HepG2 (cell line): ENCODE measurements at regions not wholly inside any gene's neighbourhood (a gene's known extent, or its start where the extent isn't known, plus 50 kb on each side); places are given as distances from the start of the nearest gene placed in this dataset.

Source experiments
- ATAC-seq: fragments of 200-7000 bp; cut with Tn5 transposase; 3 replicates; pipeline ENCODE4 v1.9.1; 2020; ENCODE audit warnings: mild to moderate bottlenecking, moderate library complexity
- BruUV-seq: library from RNA; stranded (reverse); fragments of 400-500 nt; replicated peaks from 2 replicates; lab custom pipeline; 2021; lab: Mats Ljungman, UMichigan
- CTCF ChIA-PET: fragments of 300-600 bp; formaldehyde crosslinking; extraction: SDS; loops from one replicate; lab custom pipeline; 2021; ENCODE audit warnings: low total read pairs, inconsistent platforms, low intra/inter-chr PET ratio; lab: Yijun Ruan, JAX
- POLR2A ChIA-PET: fragments of 350-600 bp; sonication (Branson Sonifier 250); formaldehyde crosslinking; loops from one replicate; lab custom pipeline; 2020; ENCODE audit warnings: antibody characterized with exemption, inconsistent platforms; lab: Yijun Ruan, JAX
- DNase-seq: peaks from one replicate; pipeline ENCODE4 v3.0.0-alpha.2; 2015; ENCODE audit warnings: low spot score
- FAIRE-seq: peaks from 3 replicates; lab custom pipeline; 2011; peaks lifted over from hg19 to GRCh38; lab: Jason Lieb, UNC
- H2AFZ ChIP-seq: one replicate; pipeline ENCODE4 v1.6.1; 2011; ENCODE audit warnings: low read length, inconsistent platforms
- H3K27ac ChIP-seq: fragments of 300-600 bp; 3 replicates; pipeline ENCODE4 v1.8.0; 2011; ENCODE audit warnings: mixed run types, mild to moderate bottlenecking, mixed read lengths, low read length, inconsistent platforms; ENCODE audit not compliant: insufficient read depth; ENCODE audit errors: extremely low read length
- H3K27me3 ChIP-seq, 2 experiments: fragments of 200-600 bp in 1 of 2; 2 replicates in 1 of 2; 3 replicates in 1 of 2; pipeline versions ENCODE4 v1.6.0 to v1.8.0; 2011; ENCODE audit warnings: low read length in 2 of 2, mild to moderate bottlenecking in 2 of 2, moderate library complexity in 2 of 2, inconsistent platforms in 1 of 2; ENCODE audit not compliant: insufficient read depth in 2 of 2, control insufficient read depth in 1 of 2
- H3K36me3 ChIP-seq, 2 experiments: fragments of 200-600 bp in 1 of 2; replicated peaks in 1 of 2; 2 replicates in 1 of 2; 3 replicates in 1 of 2; pipeline versions ENCODE4 v1.5.1 to v1.8.0; 2011; ENCODE audit warnings: low read length in 2 of 2, inconsistent platforms in 1 of 2; ENCODE audit not compliant: insufficient read depth in 2 of 2, control insufficient read depth in 1 of 2
- H3K4me1 ChIP-seq: 2 replicates; pipeline ENCODE4 v1.5.1; 2012; ENCODE audit warnings: low read length, inconsistent platforms; ENCODE audit not compliant: insufficient read depth
- H3K4me2 ChIP-seq: 2 replicates; pipeline ENCODE4 v1.6.0; 2011; ENCODE audit warnings: low read depth, low read length, inconsistent platforms
- H3K4me3 ChIP-seq, 3 experiments: fragments of 200-600 bp in 1 of 3; sonication (generic), shearing (Covaris generic) in 1 of 3; replicated peaks in 1 of 3; 2 replicates each; pipeline ENCODE4 v1.5.1; 2011 to 2016; ENCODE audit warnings: low read length in 3 of 3, inconsistent platforms in 2 of 3, low read depth in 2 of 3, mild to moderate bottlenecking in 2 of 3, control low read depth in 1 of 3, mixed read lengths in 1 of 3; ENCODE audit not compliant: insufficient read depth in 1 of 3
- H3K79me2 ChIP-seq: one replicate; pipeline ENCODE4 v1.6.1; 2011; ENCODE audit warnings: low read length, inconsistent platforms; ENCODE audit not compliant: insufficient read depth
- H3K9ac ChIP-seq: 2 replicates; pipeline ENCODE4 v1.6.0; 2011; ENCODE audit warnings: mild to moderate bottlenecking, low read depth, low read length, inconsistent platforms; ENCODE audit not compliant: insufficient read depth
- H3K9me3 ChIP-seq: 2 replicates; pipeline ENCODE4 v1.5.1; 2012; ENCODE audit warnings: mild to moderate bottlenecking, low read length
- H4K20me1 ChIP-seq: 2 replicates; pipeline ENCODE4 v1.6.0; 2011; ENCODE audit warnings: inconsistent platforms, mild to moderate bottlenecking, low read length, moderate library complexity; ENCODE audit not compliant: insufficient read depth
- ELF1 ChIP-seq: sonication (generic); formaldehyde crosslinking; IDR thresholded peaks from 2 replicates; pipeline ENCODE4 v1.4.0; 2020; ENCODE audit warnings: missing genetic modification reagents
- HOMEZ ChIP-seq: IDR thresholded peaks from 2 replicates; pipeline ENCODE4 v1.6.1; 2016; ENCODE audit warnings: low read depth
- KMT2A ChIP-seq: sonication (generic); formaldehyde crosslinking; IDR thresholded peaks from 2 replicates; pipeline ENCODE4 v1.4.0; 2020; ENCODE audit warnings: missing genetic modification reagents
- NFRKB ChIP-seq: fragments of 450-650 bp; IDR thresholded peaks from 2 replicates; pipeline ENCODE4 v1.6.1; 2017
- REL ChIP-seq: sonication (generic); formaldehyde crosslinking; conservative IDR thresholded peaks from 2 replicates; pipeline ENCODE4 v1.8.0; 2022; ENCODE audit warnings: mild to moderate bottlenecking, missing genetic modification reagents, moderate library complexity
- SRY ChIP-seq: sonication (generic); formaldehyde crosslinking; IDR thresholded peaks from 2 replicates; pipeline ENCODE4 v1.8.0; 2022; ENCODE audit warnings: mild to moderate bottlenecking, missing genetic modification reagents
- ZNF235 ChIP-seq: sonication (generic); formaldehyde crosslinking; IDR thresholded peaks from 2 replicates; pipeline ENCODE4 v1.8.1; 2023; ENCODE audit warnings: mild to moderate bottlenecking, missing genetic modification reagents, borderline replicate concordance
- ZNF296 ChIP-seq: sonication (generic); formaldehyde crosslinking; conservative IDR thresholded peaks from 2 replicates; pipeline ENCODE4 v1.5.0; 2020; ENCODE audit warnings: mild to moderate bottlenecking, missing genetic modification reagents
- ZNF513 ChIP-seq: sonication (generic); formaldehyde crosslinking; conservative IDR thresholded peaks from 2 replicates; pipeline ENCODE4 v1.5.0; 2020; ENCODE audit warnings: missing genetic modification reagents
- ZNF761 ChIP-seq: sonication (generic); formaldehyde crosslinking; conservative IDR thresholded peaks from 2 replicates; pipeline ENCODE4 v1.4.0; 2020; ENCODE audit warnings: mild to moderate bottlenecking, missing genetic modification reagents
- ZSCAN12 ChIP-seq: sonication (generic); formaldehyde crosslinking; IDR thresholded peaks from 2 replicates; pipeline ENCODE4 v1.9.0; 2021; ENCODE audit warnings: mild to moderate bottlenecking, missing genetic modification reagents
- WGBS: methylation state at CpG from one replicate; pipeline ENCODE4 v1.1.6; 2017; ENCODE audit warnings: low lambda C conversion rate; 5-methylcytosine and 5-hydroxymethylcytosine counted together
- in situ Hi-C: cut with HindIII; loops from 2 replicates; pipeline ENCODE4 v1.10.0; 2017; ENCODE audit warnings: low pct_unique_long_range_greater_than_20kb; ENCODE audit not compliant: extremely low pct_ligation_motif_present
- intact Hi-C: fragments of 100-400 bp; cut with micrococcal nuclease; formaldehyde crosslinking; loops from one replicate; pipeline ENCODE4 v1.10.0; 2022; ENCODE audit not compliant: unreplicated experiment

DNA sequence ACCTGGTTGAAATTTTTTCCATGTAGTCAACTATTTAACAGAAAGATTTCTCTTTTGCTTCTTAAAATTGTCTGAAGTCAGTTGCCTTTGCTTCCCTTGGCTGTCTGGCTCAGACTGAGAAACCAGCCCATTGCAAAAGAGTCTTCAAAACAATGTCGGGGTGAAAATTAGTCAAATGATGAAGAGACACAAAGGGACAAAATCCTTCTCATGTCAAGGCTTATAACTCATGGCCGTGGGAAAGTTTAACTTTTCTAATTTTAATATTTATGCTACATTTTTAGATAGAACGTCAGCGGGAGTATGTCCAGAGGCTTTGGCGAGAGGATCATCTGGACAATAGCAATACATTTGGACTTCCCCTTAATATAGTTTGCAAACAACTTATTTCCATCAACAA is 127.2 kb downstream of the CD164 start:
- CTCF ChIA-PET, result no interaction called here
- TF ChIP-seq ZNF235 (CRISPR knock-in tag), result no peak
- TF ChIP-seq ZNF513 (CRISPR knock-in tag), result no peak
- no peak for TF ChIP-seq REL (CRISPR knock-in tag)
- TF ChIP-seq HOMEZ (CRISPR knock-in tag), result no peak
- no peak for TF ChIP-seq ZSCAN12
- TF ChIP-seq ZNF761, result no peak
- no peak for TF ChIP-seq ZNF296
- TF ChIP-seq SRY (CRISPR knock-in tag), result no peak
- no peak for TF ChIP-seq NFRKB
- TF ChIP-seq ELF1 (CRISPR knock-in tag), result no peak
- TF ChIP-seq KMT2A (CRISPR knock-in tag), result no peak
- TF ChIP-seq, all 625 proteins: peak for 0
- POLR2A ChIA-PET, result no interaction called here
- no peak overlapping the region for H3K9ac ChIP-seq
- peaks cover 44% of the 10 kb centered on the region for H3K4me1 ChIP-seq
- 0 out of 5 replicates have a peak, but pooled peaks cover 0 to 3% of the 10 kb centered on the region in 2 experiments for H3K36me3 ChIP-seq
- H3K79me2 ChIP-seq, result no peaks in the 10 kb centered on the region
- H3K27me3 ChIP-seq, result no peaks in the 10 kb centered on the region; a peak in 1 of 5 replicates
- ATAC-seq (no peak), FAIRE-seq (no peak), DNase-seq (no peak)
- H3K9me3 ChIP-seq, result no peaks in the 10 kb centered on the region
- BruUV-seq, result no TSS peak
- no peak overlapping the region for H3K27ac ChIP-seq
- H4K20me1 ChIP-seq, result no peaks in the 10 kb centered on the region
- in situ Hi-C loops (no loop called here), intact Hi-C loops (no loop called here)
- no peak overlapping the region for H2AFZ ChIP-seq
- H3K4me2 ChIP-seq, result no peak overlapping the region
- no peak overlapping the region for H3K4me3 ChIP-seq
- WGBS, result 96% methylated on average over 5 of the region's 5 CpGs
